GM19397 (cell line): ENCODE measurements at regions not wholly inside any gene's neighbourhood (a gene's known extent, or its start where the extent isn't known, plus 50 kb on each side); places are given as distances from the start of the nearest gene placed in this dataset.

Experiments used
- ATAC-seq: cut with Tn5 transposase; IDR thresholded peaks from one replicate; pipeline ENCODE4 v1.9.1; 2021; ENCODE audit warnings: mild to moderate bottlenecking, moderate library complexity; ENCODE audit not compliant: unreplicated experiment

DNA sequence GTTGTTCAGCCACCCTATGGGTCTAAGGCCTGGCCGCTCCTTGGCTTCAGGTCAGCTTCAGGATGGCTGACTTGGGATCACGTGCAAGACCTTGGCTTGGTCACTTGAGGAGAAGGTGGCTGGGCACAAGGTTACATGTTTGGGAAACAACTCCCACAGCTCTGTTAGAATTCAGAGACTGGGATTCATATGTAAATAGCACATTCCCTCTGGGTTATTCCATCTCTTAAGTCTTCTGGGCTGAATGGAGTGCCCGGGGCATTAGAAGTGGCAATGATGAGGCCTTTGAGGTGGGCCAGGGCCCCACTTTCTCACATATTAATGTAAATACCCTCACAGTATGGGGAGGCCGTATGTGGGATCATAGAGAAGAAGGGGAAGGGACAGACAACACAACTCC is 150.9 kb downstream of the EFNB2 start:
- ATAC-seq: no peak

DNA sequence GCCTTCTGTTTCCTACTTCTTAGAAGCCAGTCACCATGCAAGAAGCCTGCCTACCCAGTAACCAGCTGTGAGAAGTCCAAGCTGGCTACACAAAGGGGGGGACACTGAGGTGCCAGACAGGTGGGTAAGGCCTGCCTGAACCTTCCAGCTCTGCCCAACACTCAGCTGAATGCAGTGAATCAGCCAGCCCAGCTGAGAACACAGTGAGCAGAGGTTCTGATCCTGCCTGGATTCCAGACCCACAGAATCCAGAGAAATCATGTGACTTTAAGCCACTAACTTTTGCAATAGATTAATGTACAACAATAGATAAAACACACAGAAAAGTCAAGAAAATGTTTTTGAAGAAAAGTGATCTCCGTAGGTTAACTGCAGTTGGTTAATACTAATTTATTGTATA is 151.7 kb downstream of the EFNB2 start:
- no peak for ATAC-seq

DNA sequence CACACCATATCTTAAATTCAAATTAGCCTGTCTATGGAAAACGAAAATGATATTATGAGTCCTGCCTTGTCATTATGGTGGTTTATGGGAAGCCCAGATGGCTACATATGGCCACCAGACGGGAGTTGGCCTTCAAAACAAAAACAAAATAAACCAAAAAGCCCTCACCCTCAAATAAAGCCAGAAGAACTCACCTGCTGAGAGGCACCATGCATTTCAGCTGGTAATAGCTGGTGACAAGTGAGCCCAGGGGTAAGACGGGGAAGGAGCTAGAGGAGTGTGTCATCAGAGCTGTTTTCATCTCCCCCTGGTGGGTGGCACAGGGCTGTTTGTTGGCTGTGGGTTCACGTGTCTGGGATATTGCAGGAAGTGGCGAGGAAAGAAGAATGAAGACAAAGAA is 152.9 kb downstream of the EFNB2 start:
- no peak for ATAC-seq

DNA sequence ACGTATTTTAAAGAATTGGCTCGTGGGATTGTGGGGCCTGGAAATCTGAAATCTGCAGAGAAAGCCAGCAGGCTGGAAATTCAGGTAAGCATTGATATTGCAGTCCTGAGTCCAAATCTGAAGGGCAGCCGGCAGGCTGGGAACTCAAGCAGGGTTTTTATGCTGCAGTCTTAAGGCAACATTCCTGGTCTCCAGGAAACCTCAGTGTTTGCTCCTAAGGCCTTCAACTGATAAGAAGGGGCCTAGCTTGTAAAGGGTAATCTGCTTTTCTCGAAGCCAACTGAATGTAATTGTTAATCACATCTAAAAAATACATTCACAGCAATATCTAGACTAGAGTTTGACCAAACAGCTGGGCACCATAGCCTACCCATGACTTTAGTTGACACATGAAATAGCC is 154.4 kb downstream of the EFNB2 start:
- ATAC-seq: no peak

DNA sequence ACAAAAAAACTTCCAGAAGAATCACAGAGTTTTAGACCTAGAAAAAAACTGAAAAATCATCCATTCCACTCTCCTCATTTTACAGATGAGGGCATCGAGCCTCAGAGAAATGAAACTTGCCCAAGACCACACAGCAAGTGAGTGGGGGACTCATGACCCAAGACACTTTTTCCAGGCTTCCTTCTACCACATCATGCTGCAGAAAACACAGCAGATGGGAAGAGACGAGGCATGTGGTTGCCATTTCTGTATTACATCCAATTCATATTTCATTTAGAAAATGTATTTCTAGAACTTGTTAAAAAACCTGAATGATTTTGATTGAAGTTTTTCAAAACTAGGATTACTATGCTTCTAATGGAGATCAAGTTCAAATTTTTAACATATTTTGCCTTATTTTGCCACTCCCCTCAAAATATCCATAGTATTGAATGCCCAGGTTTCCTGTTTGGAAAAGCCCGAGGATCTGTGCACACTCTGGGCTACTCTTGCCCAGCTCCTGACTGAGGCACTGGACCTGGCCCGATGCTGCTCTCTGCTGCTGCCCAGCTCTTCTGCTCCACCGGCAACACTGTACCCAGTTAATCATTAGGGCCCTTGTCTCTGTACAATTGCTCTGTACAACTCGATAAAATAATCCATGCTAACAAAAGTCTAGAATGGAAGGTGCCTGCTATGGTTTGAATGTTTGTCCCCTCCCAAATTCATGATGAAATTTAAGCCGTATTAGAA is 157.4 kb downstream of the EFNB2 start:
- no peak for ATAC-seq

DNA sequence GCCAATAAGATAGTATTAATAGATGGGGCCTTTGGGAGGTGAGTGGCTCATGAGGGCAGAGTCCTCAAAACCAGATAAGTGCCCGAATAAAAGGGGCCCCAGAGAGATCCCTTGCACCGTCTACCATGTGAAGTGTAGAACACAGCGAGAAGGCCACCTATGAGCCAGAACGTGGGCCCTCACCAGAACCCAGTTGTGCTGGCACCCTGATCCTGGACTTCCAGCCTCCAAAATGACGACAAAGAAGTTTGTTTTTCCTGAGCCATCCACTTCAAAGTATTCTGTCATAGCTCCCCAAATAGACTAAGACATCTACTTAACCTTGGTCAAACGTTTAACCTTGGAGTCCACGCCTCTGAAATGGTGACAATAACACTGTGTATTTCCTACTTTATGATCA is 158.1 kb downstream of the EFNB2 start:
- ATAC-seq: no peak

DNA sequence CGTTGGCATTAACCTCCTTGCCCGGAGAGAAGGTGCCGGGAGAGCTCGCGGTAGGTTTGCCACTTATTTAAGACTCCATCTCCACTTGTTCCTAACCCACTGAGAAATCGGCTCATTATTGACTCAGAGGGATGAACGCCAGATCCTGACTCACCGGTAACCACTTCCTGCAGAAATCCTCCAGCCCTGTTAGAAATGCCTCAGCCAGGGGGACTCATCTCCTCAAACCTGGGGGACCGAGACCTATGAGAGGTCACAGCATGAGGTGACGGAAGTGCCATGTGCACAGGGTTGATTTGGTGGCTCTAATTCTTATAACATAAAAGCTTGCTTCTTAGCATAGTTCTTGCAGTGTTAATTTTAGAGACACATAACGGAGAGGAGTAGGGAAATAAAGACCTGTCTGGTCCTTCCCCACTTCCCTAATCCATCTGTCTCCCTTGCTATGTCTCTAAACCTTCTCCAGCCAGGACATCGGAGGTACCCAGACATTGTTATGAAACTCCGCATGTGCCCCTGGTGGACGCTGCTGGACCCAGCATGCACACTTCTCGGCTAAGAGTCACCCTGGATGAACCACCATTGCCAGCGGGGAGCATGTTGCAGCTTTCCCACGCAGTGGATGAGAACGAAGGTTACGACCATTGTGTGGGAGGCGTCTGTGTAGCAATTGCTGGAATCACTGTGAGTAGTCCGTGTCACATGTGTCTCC is 158.9 kb downstream of the EFNB2 start:
- ATAC-seq: no peak

DNA sequence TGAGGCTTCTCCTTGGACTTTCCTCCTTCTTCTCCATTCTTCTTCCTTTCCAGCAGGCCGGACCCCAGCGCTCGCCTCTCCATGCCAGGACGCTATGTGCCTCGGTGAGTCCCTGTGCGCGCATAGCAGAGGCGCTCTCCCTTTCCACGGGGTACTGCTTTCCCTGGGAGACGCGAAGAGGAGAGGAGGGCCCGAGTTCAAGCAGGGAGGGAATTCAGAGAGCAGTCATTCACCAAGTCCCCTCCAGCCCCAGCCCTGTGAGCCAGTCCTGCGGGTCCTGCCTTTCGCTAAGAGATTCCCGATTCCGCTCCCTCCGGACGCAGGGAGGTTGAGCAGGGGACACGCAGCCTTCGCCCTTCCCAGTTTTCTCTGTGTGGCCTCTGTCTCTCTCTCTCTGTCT is 160.4 kb downstream of the EFNB2 start:
- ATAC-seq: no peak

DNA sequence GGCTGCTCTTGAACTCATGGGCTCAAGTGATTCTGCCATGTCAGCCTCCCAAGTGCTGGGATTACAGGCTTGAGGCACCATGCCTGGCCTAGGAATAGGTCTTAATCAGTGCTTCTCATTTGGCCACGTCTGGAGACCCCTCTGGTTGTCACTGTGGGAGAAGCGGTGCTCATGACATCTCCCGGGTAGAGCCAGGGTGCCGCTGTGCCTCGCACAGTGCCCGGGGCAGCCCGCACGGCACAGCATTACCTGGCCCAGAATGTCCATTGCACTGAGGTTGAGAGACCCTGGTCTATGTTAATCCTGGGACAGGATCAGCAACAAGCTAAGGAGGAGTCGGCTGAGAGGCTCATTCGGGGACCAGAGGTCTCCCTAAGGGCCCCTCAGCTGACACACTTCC is 160.8 kb downstream of the EFNB2 start:
- no peak for ATAC-seq

DNA sequence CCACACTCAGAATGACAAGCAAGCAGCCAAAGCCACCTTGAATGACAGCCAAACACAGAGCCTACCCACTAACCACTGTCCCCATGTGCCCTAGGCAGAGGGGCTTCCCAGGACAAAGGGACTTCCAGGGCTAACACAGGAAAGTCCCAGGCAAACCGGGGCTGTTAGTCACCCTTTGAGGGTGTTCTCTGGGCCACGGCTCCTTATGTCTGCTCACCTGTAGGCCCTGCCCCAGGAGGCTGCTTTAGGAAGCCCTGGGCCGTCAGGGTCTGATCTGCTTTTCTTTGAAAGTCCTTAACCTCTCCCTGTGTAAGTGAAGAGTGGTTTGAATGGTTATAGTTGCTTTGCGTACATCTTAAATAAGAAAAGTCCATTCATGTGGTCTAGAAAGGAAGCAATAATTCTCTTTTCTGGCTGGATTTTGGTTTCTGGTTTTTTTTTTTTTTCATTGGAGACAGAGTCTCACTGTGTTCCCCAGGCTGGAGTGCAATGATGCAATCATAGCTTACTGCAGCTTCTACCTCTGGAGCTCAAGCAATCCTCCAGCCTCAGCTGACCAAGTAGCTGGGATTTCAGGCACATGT is 161.4 kb downstream of the EFNB2 start:
- peak; percentile 82 for ATAC-seq

DNA sequence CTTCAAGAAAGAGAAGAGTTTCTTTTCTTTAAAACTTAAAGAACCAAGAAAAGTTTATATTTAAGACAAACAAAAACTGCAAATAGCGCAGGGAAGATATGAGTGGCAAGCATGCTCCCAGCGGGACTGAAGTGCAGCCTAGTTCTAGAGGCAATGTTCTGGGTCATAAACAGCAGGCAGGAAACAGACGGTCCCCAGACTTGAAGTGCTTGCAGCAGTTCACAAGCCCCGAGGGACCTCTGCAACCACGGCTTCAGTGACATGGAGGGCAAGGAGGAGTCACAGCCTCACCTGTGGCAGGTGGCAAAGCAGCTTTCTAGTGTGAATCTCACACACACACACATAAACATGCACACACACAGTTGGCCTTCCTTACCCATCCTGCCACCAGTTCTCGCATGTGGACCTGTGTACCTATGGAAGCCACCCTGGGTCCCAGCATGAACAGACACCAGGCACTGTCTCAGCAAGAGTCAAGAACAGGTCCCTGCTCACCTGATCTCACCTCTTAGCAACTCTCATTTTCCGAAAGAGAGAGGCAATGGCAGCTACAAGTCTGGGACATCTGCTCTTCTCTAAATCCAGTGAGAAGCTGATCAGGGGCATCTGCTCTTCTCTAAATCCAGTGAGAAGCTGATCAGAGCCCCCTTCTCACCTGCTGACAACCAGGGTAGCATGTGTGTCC is 162.0 kb downstream of the EFNB2 start:
- ATAC-seq: peak; percentile 67

DNA sequence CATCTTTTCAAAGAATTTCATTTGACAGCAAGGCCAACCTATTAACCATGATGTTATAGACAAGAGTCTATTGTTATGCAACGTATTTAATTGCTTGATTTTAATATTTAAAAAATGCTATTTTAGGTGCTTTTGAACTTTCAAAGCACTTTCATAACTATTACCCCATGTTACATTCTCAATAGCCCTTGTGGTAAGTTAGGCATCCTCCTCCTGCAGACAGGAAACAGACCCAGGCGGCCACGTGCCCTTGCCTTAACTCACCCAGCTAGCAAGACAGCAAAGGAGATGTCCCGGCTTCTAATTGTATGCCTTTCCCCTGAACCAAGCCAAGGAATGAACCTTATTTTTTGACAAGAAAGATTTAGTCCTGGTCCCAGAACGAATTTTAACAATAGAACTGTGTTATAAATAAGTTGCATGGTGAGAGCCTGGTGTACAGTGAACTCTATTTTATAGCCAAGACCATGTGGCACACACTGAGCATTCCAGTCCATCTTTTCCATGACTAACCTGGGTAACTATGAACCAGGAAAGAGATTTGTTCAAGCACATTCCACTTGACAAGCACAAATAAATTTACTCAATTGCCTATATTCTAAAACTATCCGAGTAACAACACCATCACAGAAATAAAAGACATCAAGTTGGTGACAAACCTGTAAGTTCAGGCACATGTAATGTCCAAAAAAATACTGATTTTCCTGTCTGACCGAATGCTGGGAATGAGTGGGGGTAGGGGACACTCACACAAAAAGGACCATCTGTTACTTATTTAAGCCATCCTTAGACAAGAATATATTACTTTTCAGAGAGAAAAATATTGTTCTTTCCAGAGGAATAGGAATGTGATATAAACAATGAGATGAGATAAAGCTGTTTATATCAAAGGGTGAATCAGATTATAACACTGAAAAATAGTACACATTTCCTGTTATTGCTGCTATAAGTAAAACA is 163.0 kb downstream of the EFNB2 start:
- peak; percentile 30 for ATAC-seq

DNA sequence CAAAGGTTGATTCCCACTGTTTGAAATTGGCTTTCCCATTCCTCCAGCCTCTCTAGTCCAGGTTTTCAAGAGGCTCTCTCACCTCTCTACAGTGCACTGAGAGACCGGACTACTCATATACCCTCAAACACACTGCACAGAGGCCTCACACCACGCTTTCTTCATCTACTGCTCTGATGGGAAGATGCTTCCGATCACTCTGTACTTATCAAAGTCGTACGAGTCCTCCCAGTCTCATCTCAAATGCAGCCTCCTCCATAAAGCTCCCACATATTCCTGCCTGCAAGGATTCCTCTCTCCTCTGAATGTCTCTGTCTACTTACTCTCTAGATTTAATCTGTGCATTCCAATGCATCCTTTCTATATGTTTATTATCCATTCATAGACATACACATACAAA is 164.4 kb downstream of the EFNB2 start:
- no peak for ATAC-seq

DNA sequence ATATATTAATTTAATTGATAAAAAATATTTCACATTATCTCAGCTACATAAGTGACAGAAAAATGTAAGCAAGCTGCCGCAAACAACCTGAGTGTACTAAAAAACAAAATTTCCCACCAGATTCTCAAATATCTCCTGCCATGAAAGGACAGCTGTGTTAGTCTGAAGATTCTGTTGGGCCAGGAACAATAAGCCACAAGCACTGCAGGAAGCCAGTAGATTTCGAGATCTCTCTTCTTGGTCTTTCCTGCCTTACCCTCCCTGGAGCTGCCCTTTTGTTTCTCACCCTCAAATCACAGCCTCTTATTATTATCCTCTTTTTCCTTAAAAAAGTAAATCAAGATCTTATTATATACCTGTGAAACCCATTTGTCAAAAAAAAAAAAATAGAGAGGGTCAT is 165.6 kb downstream of the EFNB2 start:
- no peak for ATAC-seq

DNA sequence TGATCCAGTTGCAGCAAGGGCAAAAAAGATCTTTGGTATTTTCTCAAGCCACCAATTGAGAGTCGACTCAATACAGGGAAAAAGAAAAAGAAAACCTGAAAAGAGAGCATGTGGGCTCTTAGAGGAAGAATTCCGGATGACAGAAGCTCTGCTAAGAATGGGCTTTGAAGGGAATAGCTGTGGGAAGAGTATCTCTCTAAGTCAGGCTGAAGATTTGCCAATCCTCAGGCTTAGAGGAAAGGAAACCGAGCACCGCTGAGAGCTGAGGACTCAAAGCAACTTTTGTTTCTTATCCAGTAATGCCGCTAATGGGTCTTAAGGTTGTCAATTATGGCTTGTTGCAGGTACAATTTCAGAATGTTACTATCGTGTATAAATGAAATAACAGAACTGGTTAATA is 166.4 kb downstream of the EFNB2 start:
- no peak for ATAC-seq

DNA sequence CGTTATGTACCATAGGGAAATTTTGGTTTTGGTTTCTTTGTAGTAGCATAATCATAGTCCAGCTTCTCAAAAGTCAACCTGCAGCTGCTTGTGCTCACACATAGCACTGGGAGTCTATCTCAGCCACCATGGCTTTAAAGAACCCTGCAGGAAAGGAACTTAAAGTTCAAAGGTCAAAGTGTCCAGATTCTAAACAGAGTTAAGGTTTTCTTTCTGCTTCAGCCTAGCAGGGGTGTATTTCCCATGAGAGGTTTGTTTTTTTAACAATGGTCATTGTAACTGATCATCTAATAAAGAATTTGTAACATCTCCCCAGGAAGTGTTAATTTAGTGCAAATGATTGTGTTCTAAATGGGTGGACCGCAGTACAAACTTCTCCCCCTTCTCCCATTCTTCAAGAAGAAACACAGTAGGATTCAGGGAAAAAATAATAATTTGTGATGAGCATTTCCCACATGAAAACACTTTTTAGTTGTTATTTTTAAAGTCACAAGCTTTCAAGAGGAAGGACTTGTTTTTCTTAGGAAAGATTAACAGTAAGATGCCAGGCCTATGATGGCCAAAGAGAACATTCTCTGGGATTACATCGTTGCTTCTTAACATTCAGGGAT is 168.0 kb downstream of the EFNB2 start:
- ATAC-seq: no peak

DNA sequence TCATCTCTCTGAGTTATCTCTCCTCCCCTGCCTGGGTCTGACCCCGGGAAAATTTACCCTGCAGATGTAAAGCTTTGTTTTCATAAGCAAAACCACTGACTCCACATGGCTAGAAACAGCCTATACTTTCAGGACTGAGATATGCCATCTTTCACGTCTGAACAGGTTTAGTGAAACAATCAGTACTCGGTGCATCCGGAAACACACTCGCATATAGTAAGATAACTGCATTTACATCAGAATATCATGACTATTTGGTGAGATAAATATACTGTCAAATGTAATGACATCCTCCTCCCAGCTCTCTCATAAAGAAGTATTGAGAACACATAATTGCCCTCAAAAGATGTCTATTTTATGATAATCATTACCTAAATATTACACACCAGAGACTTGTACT is 172.8 kb downstream of the EFNB2 start:
- no peak for ATAC-seq

DNA sequence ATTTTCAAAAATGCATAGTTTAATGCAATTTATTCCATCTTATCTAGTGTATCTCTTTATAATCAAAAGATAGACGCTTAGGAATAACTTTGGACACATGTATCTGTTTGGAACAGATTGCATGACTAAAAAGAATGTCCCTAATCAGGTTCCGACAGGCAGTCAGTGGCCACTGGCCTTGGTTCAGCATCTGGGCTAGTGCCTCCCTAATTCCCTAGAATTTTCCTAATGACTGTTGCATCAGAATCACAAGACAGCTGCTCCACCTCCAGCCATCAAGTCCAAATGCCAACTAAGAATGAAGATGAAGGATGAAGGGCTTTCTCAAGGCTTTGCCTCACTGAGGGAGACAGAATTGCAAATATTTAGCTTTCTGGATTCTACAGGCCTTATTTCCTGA is 173.8 kb downstream of the EFNB2 start:
- ATAC-seq: no peak

DNA sequence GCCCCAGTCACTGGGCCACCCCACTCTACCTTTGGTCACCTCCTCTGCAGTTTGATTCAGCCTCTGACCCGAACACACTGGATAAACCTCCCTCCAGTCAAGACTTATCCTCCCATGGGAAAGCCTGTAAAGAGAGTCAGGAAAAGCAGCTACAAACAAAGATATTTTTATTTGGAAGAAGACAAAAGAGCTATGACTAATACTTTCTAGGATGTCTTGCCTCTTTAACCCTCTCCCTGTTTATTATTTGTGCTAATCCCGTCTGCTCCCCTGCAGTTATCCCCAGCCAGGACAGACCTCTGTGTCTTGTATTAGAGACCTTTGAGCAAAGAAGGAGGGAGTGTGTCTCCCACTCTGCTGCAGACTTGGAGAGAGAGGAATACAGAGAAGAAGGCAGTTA is 178.3 kb downstream of the EFNB2 start:
- no peak for ATAC-seq

DNA sequence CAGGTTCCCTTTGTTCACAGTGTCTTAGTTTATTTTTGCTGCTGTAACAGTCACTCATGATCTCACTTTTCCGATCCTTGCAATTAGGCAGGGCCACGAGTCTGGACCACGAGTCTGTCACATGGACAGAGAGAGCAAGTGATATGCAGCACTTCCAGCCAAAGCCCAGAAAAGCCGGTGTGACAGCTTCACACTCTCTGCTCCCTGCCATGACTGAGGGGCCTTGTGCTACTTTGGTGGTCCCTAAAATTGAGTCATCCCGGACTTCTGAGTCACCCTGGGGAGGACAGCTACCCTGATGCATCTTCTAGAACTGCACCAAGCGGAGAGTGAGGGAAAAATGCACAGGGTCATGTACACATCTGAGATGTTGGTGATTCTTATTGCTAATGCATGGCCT is 179.6 kb downstream of the EFNB2 start:
- no peak for ATAC-seq
